B cell (primary cell): ENCODE measurements at regions not wholly inside any gene's neighbourhood (a gene's known extent, or its start where the extent isn't known, plus 50 kb on each side); places are given as distances from the start of the nearest gene placed in this dataset.

Experiments used
- ATAC-seq: fragments of 200-7000 bp; cut with Tn5 transposase; one replicate; pipeline ENCODE4 v1.10.0; 2021; ENCODE audit warnings: low read depth, mild to moderate bottlenecking, moderate number of reproducible peaks, moderate library complexity
- CTCF ChIA-PET: fragments of 350-600 bp; sonication (Branson Sonifier 250); formaldehyde crosslinking; loops from one replicate; lab custom pipeline; 2021; ENCODE audit warnings: antibody characterized with exemption, inconsistent platforms; lab: Charles Lee
- POLR2A ChIA-PET: fragments of 350-600 bp; sonication (Branson Sonifier 250); formaldehyde crosslinking; loops from one replicate; lab custom pipeline; 2021; ENCODE audit warnings: antibody characterized with exemption; lab: Charles Lee
- DNase-seq: peaks from one replicate; pipeline ENCODE4 v3.0.0; 2013
- H2AFZ ChIP-seq: 2 replicates; pipeline ENCODE4 v1.6.1; 2012; ENCODE audit warnings: mild to moderate bottlenecking, low read depth, low read length; ENCODE audit not compliant: insufficient read depth, poor library complexity, severe bottlenecking
- H3K27ac ChIP-seq, 2 donors: 1 replicate in 1 of 2; 2 replicates in 1 of 2; pipeline ENCODE4 v1.5.1; 2012 to 2013; ENCODE audit warnings: low read length in 2 of 2, mild to moderate bottlenecking in 2 of 2, moderate library complexity in 1 of 2
- H3K27me3 ChIP-seq, 4 experiments: fragments of 200-600 bp in 1 of 4; sonication (generic) in 1 of 4; replicated peaks in 1 of 4; 1 replicate in 2 of 4; 2 replicates in 2 of 4; pipeline versions ENCODE4 v1.6.1 to v1.7.0; 2013 to 2016; ENCODE audit warnings: low read length in 3 of 4, mild to moderate bottlenecking in 2 of 4, mixed read lengths in 1 of 4, moderate library complexity in 1 of 4; ENCODE audit not compliant: insufficient read depth in 4 of 4, control insufficient read depth in 3 of 4; ENCODE audit errors: control extremely low read depth in 1 of 4
- H3K36me3 ChIP-seq, 2 experiments: replicated peaks in 1 of 2; 1 replicate in 1 of 2; 2 replicates in 1 of 2; pipeline versions ENCODE4 v1.6.1 to v1.7.1; 2013; ENCODE audit warnings: low read length in 1 of 2; ENCODE audit not compliant: insufficient read depth in 2 of 2, control insufficient read depth in 1 of 2; ENCODE audit errors: control extremely low read depth in 1 of 2, extremely low read depth in 1 of 2
- H3K4me1 ChIP-seq, 2 donors: fragments of 200-600 bp in 1 of 2; sonication (generic) in 1 of 2; 1 replicate in 1 of 2; 2 replicates in 1 of 2; pipeline versions ENCODE4 v1.5.1 to v1.6.1; 2013 to 2017; ENCODE audit warnings: low read length in 2 of 2; ENCODE audit not compliant: control insufficient read depth in 2 of 2, insufficient read depth in 2 of 2
- H3K4me2 ChIP-seq: replicated peaks from 2 replicates; pipeline ENCODE3; 2012; ENCODE audit warnings: mild to moderate bottlenecking, low read depth, low read length; ENCODE audit not compliant: poor library complexity, severe bottlenecking
- H3K4me3 ChIP-seq, 5 experiments: fragments of 200-600 bp in 1 of 5; sonication (generic) in 1 of 5; 1 replicate in 3 of 5; 2 replicates in 2 of 5; pipeline versions ENCODE4 v1.5.1 to v1.7.0; 2011 to 2016; ENCODE audit warnings: low read length in 4 of 5, mild to moderate bottlenecking in 4 of 5, low read depth in 2 of 5, control low read depth in 1 of 5, moderate library complexity in 1 of 5; ENCODE audit not compliant: insufficient read depth in 1 of 5; ENCODE audit errors: control extremely low read depth in 1 of 5, extremely low read depth in 1 of 5
- H3K79me2 ChIP-seq: fragments of 200-600 bp; sonication (generic); one replicate; pipeline ENCODE4 v1.6.0; 2016; ENCODE audit warnings: low read length; ENCODE audit not compliant: control insufficient read depth, insufficient read depth
- H3K9ac ChIP-seq: fragments of 200-600 bp; sonication (generic); 2 replicates; pipeline ENCODE4 v1.6.1; 2017; ENCODE audit warnings: mild to moderate bottlenecking, low read length, moderate library complexity
- H3K9me3 ChIP-seq, 3 donors: one replicate each; pipeline versions ENCODE4 v1.6.1 to v1.7.1; 2013; ENCODE audit warnings: low read length in 2 of 3; ENCODE audit not compliant: control insufficient read depth in 2 of 3, insufficient read depth in 1 of 3; ENCODE audit errors: control extremely low read depth in 1 of 3
- H4K20me1 ChIP-seq: 2 replicates; pipeline ENCODE4 v1.6.0; 2012; ENCODE audit warnings: mild to moderate bottlenecking, low read length; ENCODE audit not compliant: insufficient read depth, control insufficient read depth, poor library complexity, severe bottlenecking
- H3K27ac Mint-ChIP-seq: one replicate; pipeline ENCODE4 v1.8.0; 2021; ENCODE audit warnings: mixed read lengths
- H3K27me3 Mint-ChIP-seq: one replicate; pipeline ENCODE4 v1.8.0; 2021; ENCODE audit warnings: mixed read lengths
- H3K4me1 Mint-ChIP-seq: one replicate; pipeline ENCODE4 v1.8.0; 2021; ENCODE audit warnings: mixed read lengths
- H3K4me3 Mint-ChIP-seq: one replicate; pipeline ENCODE4 v1.8.0; 2021; ENCODE audit warnings: mixed read lengths
- H3K9me3 Mint-ChIP-seq: one replicate; pipeline ENCODE4 v1.8.0; 2022; ENCODE audit warnings: mixed read lengths; ENCODE audit not compliant: insufficient read depth
- CTCF ChIP-seq: fragments of 200-600 bp; IDR thresholded peaks from one replicate; pipeline ENCODE4 v1.8.0; 2022; ENCODE audit warnings: antibody characterized with exemption, mild to moderate bottlenecking
- EZH2 ChIP-seq: IDR thresholded peaks from 2 replicates; pipeline ENCODE4 v1.6.1; 2012; ENCODE audit warnings: borderline replicate concordance, low read depth, mild to moderate bottlenecking, moderate library complexity, low read length; ENCODE audit not compliant: insufficient read depth, poor library complexity, severe bottlenecking
- WGBS: methylation state at CpG from one replicate; pipeline ENCODE4 v1.1.5; 2013; ENCODE audit warnings: missing lambda C conversion rate; ENCODE audit not compliant: insufficient coverage; 5-methylcytosine and 5-hydroxymethylcytosine counted together
- intact Hi-C: fragments of 100-400 bp; cut with micrococcal nuclease; formaldehyde crosslinking; loops from one replicate; pipeline ENCODE4 v1.10.0; 2022

GRCh38 chrX:4809571-4809970 lies 1096.1 kb upstream of the PRKX start:
- Histone ChIP-seq H3K4me2 (no peak overlapping the region), H3K9ac (no peak overlapping the region), H3K36me3 (no peaks in the 10 kb centered on the region), H3K79me2 (no peaks in the 10 kb centered on the region), H3K9me3 (no peaks in the 10 kb centered on the region), H3K27ac (no peak overlapping the region), H3K4me1 (no peaks in the 10 kb centered on the region), H3K27me3 (no peaks in the 10 kb centered on the region), H4K20me1 (no peaks in the 10 kb centered on the region), H3K4me3 (no peak overlapping the region), H2AFZ (no peak overlapping the region)
- CTCF ChIA-PET: no interaction called here
- no peak for DNase-seq
- TF ChIP-seq EZH2 (no peak), CTCF (no peak)
- no CpG with 5 or more reads among the region's 4 CpGs for WGBS
- ATAC-seq: no peak
- H3K27ac Mint-ChIP-seq: no peak overlapping the region
- no peaks in the 10 kb centered on the region for H3K4me1 Mint-ChIP-seq
- H3K4me3 Mint-ChIP-seq: no peak overlapping the region
- intact Hi-C loops: no loop called here
- H3K9me3 Mint-ChIP-seq: no peaks in the 10 kb centered on the region
- H3K27me3 Mint-ChIP-seq: no peaks in the 10 kb centered on the region
- POLR2A ChIA-PET: no interaction called here

- no peaks in the 10 kb centered on the region for H3K9me3 Mint-ChIP-seq
- Histone ChIP-seq H3K4me1 (no peaks in the 10 kb centered on the region), H4K20me1 (no peaks in the 10 kb centered on the region), H3K36me3 (no peaks in the 10 kb centered on the region), H3K4me3 (no peak overlapping the region), H3K27me3 (no peaks in the 10 kb centered on the region), H2AFZ (no peak overlapping the region), H3K79me2 (no peaks in the 10 kb centered on the region), H3K4me2 (no peak overlapping the region), H3K27ac (no peak overlapping the region), H3K9me3 (no peaks in the 10 kb centered on the region), H3K9ac (no peak overlapping the region)
- no peaks in the 10 kb centered on the region for H3K27me3 Mint-ChIP-seq
- H3K27ac Mint-ChIP-seq: no peak overlapping the region
- intact Hi-C loops: no loop called here
- DNase-seq (no peak), ATAC-seq (no peak)
- POLR2A ChIA-PET: no interaction called here
- H3K4me1 Mint-ChIP-seq: no peaks in the 10 kb centered on the region
- CTCF ChIA-PET: no interaction called here
- WGBS: no CpG with 5 or more reads among the region's 4 CpGs
- no peak for TF ChIP-seq CTCF
- no peak for TF ChIP-seq EZH2
- no peak overlapping the region for H3K4me3 Mint-ChIP-seq
Observed at GRCh38 chrX:4805502-4805901, 1092.1 kb upstream of the PRKX start.
